ENCODE measurements at regions not wholly inside any gene's neighbourhood (a gene's known extent, or its start where the extent isn't known, plus 50 kb on each side); places are given as distances from the start of the nearest gene placed in this dataset.

GRCh38 chr3:54056521-54056920 is 65.8 kb upstream of the CACNA2D3 start:
- intact Hi-C loops (cut with micrococcal nuclease): no loop called here
- 0% methylated on average over 2 of the region's 2 CpGs for WGBS (ENCODE audit: insufficient coverage, low coverage, missing lambda C conversion rate)
- Histone ChIP-seq H3K9me3 (replicated peaks; ENCODE audit: control insufficient read depth, insufficient read depth, low read depth, low read length) (no peaks in the 10 kb centered on the region), H3K4me3 (no peak overlapping the region), H3K4me2 (ENCODE audit: insufficient read depth, low read length) (no peak overlapping the region), H4K20me1 (replicated peaks; ENCODE audit: control insufficient read depth, insufficient read depth, low read length) (no peaks in the 10 kb centered on the region), H3K27me3 (ENCODE audit: control insufficient read depth in 2 of 2, insufficient read depth in 2 of 2, low read length in 2 of 2) (no peaks in the 10 kb centered on the region), H2AFZ (ENCODE audit: low read depth, low read length) (no peak overlapping the region), H3K27ac (ENCODE audit: extremely low read depth, low read depth, low read length) (no peak overlapping the region), H3K4me1 (replicated peaks in 1 of 2; ENCODE audit: control insufficient read depth in 2 of 2, insufficient read depth in 2 of 2, low read length in 2 of 2) (no peaks in the 10 kb centered on the region), H3K9ac (ENCODE audit: insufficient read depth in 1 of 2, low read depth in 2 of 2, low read length in 2 of 2) (no peak overlapping the region), H3K36me3 (ENCODE audit: control insufficient read depth, insufficient read depth, low read length) (no peaks in the 10 kb centered on the region), H3K9me1 (ENCODE audit: control insufficient read depth, insufficient read depth, low read length) (no peaks in the 10 kb centered on the region), H3K79me2 (ENCODE audit: control insufficient read depth, insufficient read depth, low read length) (no peaks in the 10 kb centered on the region)
- TF ChIP-seq SREBF1 (IDR thresholded peaks at IDR 0.05; ENCODE audit: borderline replicate concordance, low read depth, low read length) (no peak), HLTF (IDR thresholded peaks at IDR 0.05) (no peak), MAFG (tag; conservative IDR thresholded peaks at IDR 0.05) (no peak), ETS2 (tag; IDR thresholded peaks at IDR 0.05; ENCODE audit: borderline replicate concordance, poor library complexity, severe bottlenecking) (no peak), VEZF1 (CRISPR knock-in tag; IDR thresholded peaks at IDR 0.05) (no peak), NR2C1 (IDR thresholded peaks at IDR 0.05) (no peak), NR2C1 (tag; IDR thresholded peaks at IDR 0.05) (no peak), ZNF436 (CRISPR knock-in tag; IDR thresholded peaks at IDR 0.05) (no peak), ZNF134 (CRISPR knock-in tag; conservative IDR thresholded peaks at IDR 0.05) (no peak)
- BruUV-seq (replicated peaks): no TSS peak
- DNase-seq (ENCODE audit: extremely low read depth in 1 of 4, low spot score in 3 of 4) (no peak), ATAC-seq (no peak), FAIRE-seq (no peak)
- ChIA-PET POLR2A (interaction anchor here (1.0 kb wide), 1 partner anchor 13 kb away, joined by 3 read pairs; no protein-coding TSS in a partner anchor), CTCF (ENCODE audit: low intra/inter-chr PET ratio) (no interaction called here)
- in situ Hi-C loops (cut with MboI): no loop called here

Data from K562 (cell line).